AG09319 (cell line): ENCODE measurements at regions not wholly inside any gene's neighbourhood (a gene's known extent, or its start where the extent isn't known, plus 50 kb on each side); places are given as distances from the start of the nearest gene placed in this dataset.
"Not testable (repeated sequence)": the region's sequence is repeated elsewhere in the genome, so short reads cannot be mapped to it uniquely, and the experiment has no call there.

ENCODE experiments used
- DNase-seq: peaks from one replicate; pipeline ENCODE4 v3.0.0-alpha.2; 2010; ENCODE audit warnings: low read depth; ENCODE audit errors: extremely low read depth
- TF ChIP-seq, protein P1 (sequence below): IDR thresholded peaks from 2 replicates; pipeline ENCODE4 v1.5.1; 2011; ENCODE audit warnings: low read depth, mild to moderate bottlenecking, inconsistent platforms, low read length, moderate library complexity

- TF ChIP-seq, protein P1, sequence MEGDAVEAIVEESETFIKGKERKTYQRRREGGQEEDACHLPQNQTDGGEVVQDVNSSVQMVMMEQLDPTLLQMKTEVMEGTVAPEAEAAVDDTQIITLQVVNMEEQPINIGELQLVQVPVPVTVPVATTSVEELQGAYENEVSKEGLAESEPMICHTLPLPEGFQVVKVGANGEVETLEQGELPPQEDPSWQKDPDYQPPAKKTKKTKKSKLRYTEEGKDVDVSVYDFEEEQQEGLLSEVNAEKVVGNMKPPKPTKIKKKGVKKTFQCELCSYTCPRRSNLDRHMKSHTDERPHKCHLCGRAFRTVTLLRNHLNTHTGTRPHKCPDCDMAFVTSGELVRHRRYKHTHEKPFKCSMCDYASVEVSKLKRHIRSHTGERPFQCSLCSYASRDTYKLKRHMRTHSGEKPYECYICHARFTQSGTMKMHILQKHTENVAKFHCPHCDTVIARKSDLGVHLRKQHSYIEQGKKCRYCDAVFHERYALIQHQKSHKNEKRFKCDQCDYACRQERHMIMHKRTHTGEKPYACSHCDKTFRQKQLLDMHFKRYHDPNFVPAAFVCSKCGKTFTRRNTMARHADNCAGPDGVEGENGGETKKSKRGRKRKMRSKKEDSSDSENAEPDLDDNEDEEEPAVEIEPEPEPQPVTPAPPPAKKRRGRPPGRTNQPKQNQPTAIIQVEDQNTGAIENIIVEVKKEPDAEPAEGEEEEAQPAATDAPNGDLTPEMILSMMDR = no peak
- no peak for DNase-seq
Observed at GRCh38 chr2:138267161-138267901, 234.2 kb upstream of the SPOPL start.

DNA sequence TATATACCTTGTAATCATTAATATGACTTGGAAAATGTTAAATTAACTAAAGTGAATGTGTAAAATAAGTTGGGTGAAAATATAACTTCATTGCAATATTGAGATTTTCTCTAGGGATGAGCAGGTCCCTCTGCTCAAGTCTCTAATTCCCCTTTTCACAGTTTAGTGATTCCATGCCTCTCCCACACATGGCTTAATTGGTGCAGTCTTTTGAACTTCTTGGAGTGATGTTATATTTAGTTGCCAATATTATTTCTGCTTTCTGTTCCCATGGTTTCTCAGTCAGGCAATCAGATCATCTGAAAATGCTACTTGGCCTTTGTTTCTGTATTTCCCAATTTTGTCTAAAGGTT lies 233.7 kb upstream of the SPOPL start:
- DNase-seq = no peak
- TF ChIP-seq, protein P1 = no peak

- no peak for DNase-seq
- TF ChIP-seq, protein P1 = no peak
Observed at GRCh38 chr2:138269765-138270164, 231.8 kb upstream of the SPOPL start.

DNA sequence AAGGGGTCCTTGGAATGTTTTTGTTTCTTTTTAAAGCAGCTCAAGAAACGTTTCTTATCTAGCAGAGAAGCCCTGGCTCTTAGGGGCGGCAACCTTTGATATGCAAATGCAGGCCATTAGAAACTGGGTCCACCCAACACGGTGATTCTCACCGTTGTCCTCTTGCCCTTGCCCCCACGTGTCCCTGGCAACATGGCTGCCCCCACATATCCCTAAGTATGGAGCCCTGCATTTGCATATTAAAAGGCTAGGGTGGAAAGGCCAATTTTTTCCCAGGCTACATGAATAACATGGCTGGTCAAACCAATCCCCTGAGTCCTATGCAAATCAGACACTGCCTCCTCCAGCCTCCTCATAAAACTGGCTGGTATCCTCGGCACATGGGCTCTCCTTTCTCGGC lies 230.1 kb upstream of the SPOPL start:
- DNase-seq = no peak
- TF ChIP-seq, protein P1 = no peak

- DNase-seq = no peak
- TF ChIP-seq, protein P1 = no peak
Observed at GRCh38 chr2:138272524-138273195, 228.9 kb upstream of the SPOPL start.

GRCh38 chr2:138273280-138273679 lies 228.3 kb upstream of the SPOPL start:
- not testable (repeated sequence) for DNase-seq

DNA sequence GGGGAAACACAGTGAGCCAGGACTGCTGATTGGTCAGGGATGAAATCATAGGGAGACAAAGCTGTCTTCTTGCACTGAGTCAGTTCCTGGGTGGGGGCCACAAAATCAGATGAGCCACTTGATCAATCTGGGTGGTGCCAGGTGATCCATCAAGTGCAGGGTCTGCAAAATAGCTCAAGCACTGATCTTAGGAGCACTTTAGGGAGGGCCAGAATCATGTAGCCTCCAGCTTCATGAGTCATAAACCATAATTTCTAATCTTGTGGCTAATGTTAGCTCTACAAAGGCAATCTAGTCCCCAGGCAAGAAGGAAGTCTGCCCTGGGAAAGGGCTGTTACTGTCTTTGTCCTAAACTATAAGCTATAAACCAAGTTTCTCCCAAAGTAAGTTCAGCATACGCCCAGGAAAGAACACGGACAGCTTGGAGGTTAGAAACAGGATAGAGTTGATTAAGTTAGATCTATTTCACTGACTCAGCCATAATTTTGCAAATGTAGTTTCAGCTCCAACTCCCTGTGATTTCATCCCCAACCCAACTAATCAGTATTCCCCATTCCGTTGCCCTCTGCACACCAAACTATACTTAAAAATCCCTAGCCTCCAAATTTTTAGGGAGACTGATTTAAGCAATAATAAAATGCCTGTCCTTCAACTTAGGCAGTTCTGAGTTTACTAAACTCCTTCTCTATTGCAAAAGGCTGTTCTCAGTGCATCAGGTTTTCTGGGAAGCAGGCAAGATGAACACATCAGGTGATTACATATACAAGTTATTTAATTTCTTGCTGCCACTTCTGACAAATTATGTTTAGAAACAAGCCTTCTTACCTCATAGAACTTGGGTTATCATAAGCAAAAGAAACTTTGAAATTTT lies 226.9 kb upstream of the SPOPL start:
- TF ChIP-seq, protein P1 = no peak

More for the DNA sequence above, 226.9 kb upstream of the SPOPL start:
- no peak for DNase-seq
